ENCODE measurements at regions not wholly inside any gene's neighbourhood (a gene's known extent, or its start where the extent isn't known, plus 50 kb on each side); places are given as distances from the start of the nearest gene placed in this dataset.

DNA sequence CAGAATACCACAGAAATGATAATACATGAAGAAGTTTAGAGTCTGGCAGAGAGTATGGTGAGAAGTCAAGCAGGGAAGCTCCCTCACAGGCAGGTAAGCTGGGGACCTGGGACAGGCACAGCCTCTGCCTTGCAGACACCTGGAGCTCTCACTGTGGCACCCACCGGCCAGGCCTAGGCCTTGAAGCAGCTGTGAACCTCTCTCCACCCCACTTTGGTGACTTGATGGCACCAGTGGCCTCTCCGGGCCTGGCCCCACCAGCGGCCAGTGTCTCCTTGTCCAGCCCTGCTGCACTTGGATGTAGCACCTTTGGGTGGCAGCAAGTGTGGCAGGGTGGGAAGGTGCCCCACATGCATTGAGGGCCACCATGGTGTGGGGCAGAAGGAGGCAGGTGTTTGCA lies 330.5 kb downstream of the NPR3 start:
- H3K9me3 Mint-ChIP-seq, result peaks cover 11% of the 10 kb centered on the region
- H3K27me3 ChIP-seq (ENCODE audit: control insufficient read depth, insufficient read depth, low read length, poor library complexity, severe bottlenecking), result no peaks in the 10 kb centered on the region
- no peak overlapping the region for H3K9ac ChIP-seq (ENCODE audit: extremely low read depth, low read length, poor library complexity, severe bottlenecking)
- no peaks in the 10 kb centered on the region for H3K4me1 Mint-ChIP-seq
- peaks cover 1% of the 10 kb centered on the region for H3K27me3 Mint-ChIP-seq (ENCODE audit: insufficient read depth)
- TF ChIP-seq CTCF (conservative IDR thresholded peaks at IDR 0.05), result no peak
- no peak overlapping the region for H3K4me3 Mint-ChIP-seq
- H3K27ac ChIP-seq (ENCODE audit: low read depth, low read length), result no peak overlapping the region
- H3K4me3 ChIP-seq (ENCODE audit: low read length), result no peak overlapping the region
- WGBS, 2 experiments (ENCODE audit: insufficient coverage in 1 of 2, insufficient read length in 1 of 2), result 90% methylated on average over 3 of the region's 3 CpGs; no CpG with 5 or more reads in 1 of the 2 experiments
- DNase-seq, result no peak
- H3K36me3 ChIP-seq (ENCODE audit: control insufficient read depth, insufficient read depth, low read length), result no peaks in the 10 kb centered on the region
- no peaks in the 10 kb centered on the region for H3K4me1 ChIP-seq (ENCODE audit: control insufficient read depth, insufficient read depth, low read length)
- H3K36me3 Mint-ChIP-seq (ENCODE audit: low read depth), result no peaks in the 10 kb centered on the region
- peaks cover 34% of the 10 kb centered on the region for H3K9me3 ChIP-seq (ENCODE audit: control insufficient read depth, low read length)
- no peak overlapping the region for H3K27ac Mint-ChIP-seq

GRCh38 chr5:33043343-33043997 lies 332.3 kb downstream of the NPR3 start:
- no peaks in the 10 kb centered on the region for H3K36me3 Mint-ChIP-seq (ENCODE audit: low read depth)
- Histone ChIP-seq H3K4me3 (ENCODE audit: low read length) (no peak overlapping the region), H3K9ac (ENCODE audit: extremely low read depth, low read length, poor library complexity, severe bottlenecking) (no peak overlapping the region), H3K27ac (ENCODE audit: low read depth, low read length) (no peak overlapping the region), H3K4me1 (ENCODE audit: control insufficient read depth, insufficient read depth, low read length) (no peaks in the 10 kb centered on the region), H3K9me3 (ENCODE audit: control insufficient read depth, low read length) (peaks cover 32% of the 10 kb centered on the region), H3K27me3 (ENCODE audit: control insufficient read depth, insufficient read depth, low read length, poor library complexity, severe bottlenecking) (no peaks in the 10 kb centered on the region), H3K36me3 (ENCODE audit: control insufficient read depth, insufficient read depth, low read length) (no peaks in the 10 kb centered on the region)
- H3K27ac Mint-ChIP-seq, result no peak overlapping the region
- H3K27me3 Mint-ChIP-seq (ENCODE audit: insufficient read depth), result peaks cover 4% of the 10 kb centered on the region
- peaks cover 10% of the 10 kb centered on the region for H3K9me3 Mint-ChIP-seq
- WGBS, 2 experiments (ENCODE audit: insufficient coverage in 1 of 2, insufficient read length in 1 of 2), result 86 to 96% methylated on average over 1 of the region's 1 CpG
- H3K4me3 Mint-ChIP-seq, result no peak overlapping the region
- DNase-seq, result no peak
- TF ChIP-seq CTCF (conservative IDR thresholded peaks at IDR 0.05), result no peak
- no peaks in the 10 kb centered on the region for H3K4me1 Mint-ChIP-seq

- H3K9ac ChIP-seq (ENCODE audit: extremely low read depth, low read length, poor library complexity, severe bottlenecking), result no peak overlapping the region
- no peak overlapping the region for H3K4me3 ChIP-seq (ENCODE audit: low read length)
- H3K27ac ChIP-seq (ENCODE audit: low read depth, low read length), result no peak overlapping the region
- DNase-seq, result no peak
- H3K4me1 ChIP-seq (ENCODE audit: control insufficient read depth, insufficient read depth, low read length), result no peaks in the 10 kb centered on the region
- H3K36me3 ChIP-seq (ENCODE audit: control insufficient read depth, insufficient read depth, low read length), result no peaks in the 10 kb centered on the region
- Mint-ChIP-seq H3K4me1 (no peaks in the 10 kb centered on the region), H3K4me3 (no peak overlapping the region), H3K36me3 (ENCODE audit: low read depth) (no peaks in the 10 kb centered on the region), H3K9me3 (peaks cover 4% of the 10 kb centered on the region), H3K27ac (no peak overlapping the region), H3K27me3 (ENCODE audit: insufficient read depth) (peaks cover 4% of the 10 kb centered on the region)
- WGBS, 2 experiments (ENCODE audit: insufficient coverage in 1 of 2, insufficient read length in 1 of 2), result 87 to 90% methylated on average over 2 of the region's 2 CpGs
- no peaks in the 10 kb centered on the region for H3K27me3 ChIP-seq (ENCODE audit: control insufficient read depth, insufficient read depth, low read length, poor library complexity, severe bottlenecking)
- TF ChIP-seq CTCF (conservative IDR thresholded peaks at IDR 0.05), result no peak
- H3K9me3 ChIP-seq (ENCODE audit: control insufficient read depth, low read length), result peaks cover 18% of the 10 kb centered on the region
Observed at GRCh38 chr5:33046091-33046490, 335.0 kb downstream of the NPR3 start.
